WTC11 (cell line): ENCODE measurements at regions not wholly inside any gene's neighbourhood (a gene's known extent, or its start where the extent isn't known, plus 50 kb on each side); places are given as distances from the start of the nearest gene placed in this dataset.

Experiments used
- ATAC-seq: fragments of 200-7000 bp; cut with Tn5 transposase; 2 replicates; pipeline ENCODE4 v1.10.0; 2021; ENCODE audit warnings: mild to moderate bottlenecking, moderate library complexity
- CTCF ChIA-PET: fragments of 300-600 bp; sonication (Branson Sonifier 250); formaldehyde crosslinking; loops from one replicate; lab custom pipeline; 2021; ENCODE audit warnings: antibody characterized with exemption; lab: Charles Lee
- POLR2A ChIA-PET: fragments of 350-600 bp; sonication (Branson Sonifier 250); formaldehyde crosslinking; loops from one replicate; lab custom pipeline; 2021; ENCODE audit warnings: antibody characterized with exemption; lab: Charles Lee
- DNase-seq: peaks from one replicate; pipeline ENCODE4 v3.0.0; 2021; ENCODE audit warnings: low spot score
- H3K27ac Mint-ChIP-seq: 2 replicates; pipeline ENCODE4 v1.8.0; 2021; ENCODE audit warnings: mixed read lengths
- H3K27me3 Mint-ChIP-seq: 2 replicates; pipeline ENCODE4 v1.8.0; 2021; ENCODE audit warnings: low read depth, mild to moderate bottlenecking, moderate library complexity, mixed read lengths
- H3K36me3 Mint-ChIP-seq: 2 replicates; pipeline ENCODE4 v1.8.0; 2021; ENCODE audit warnings: mixed read lengths
- H3K4me1 Mint-ChIP-seq: 2 replicates; pipeline ENCODE4 v1.8.0; 2022; ENCODE audit warnings: mixed read lengths
- H3K4me3 Mint-ChIP-seq: 2 replicates; pipeline ENCODE4 v1.8.0; 2021; ENCODE audit warnings: mild to moderate bottlenecking, moderate library complexity, mixed read lengths
- H3K9me3 Mint-ChIP-seq: 2 replicates; pipeline ENCODE4 v1.8.0; 2021; ENCODE audit warnings: mixed read lengths
- ATF2 ChIP-seq: sonication (generic); formaldehyde crosslinking; IDR thresholded peaks from 2 replicates; pipeline ENCODE4 v1.8.1; 2022; ENCODE audit warnings: low read depth, missing genetic modification reagents, borderline replicate concordance
- ETV6 ChIP-seq: sonication (generic); formaldehyde crosslinking; IDR thresholded peaks from 2 replicates; pipeline ENCODE4 v1.8.1; 2022; ENCODE audit warnings: mild to moderate bottlenecking, missing genetic modification reagents
- FOXP4 ChIP-seq: sonication (generic); formaldehyde crosslinking; IDR thresholded peaks from 2 replicates; pipeline ENCODE4 v1.8.0; 2022; ENCODE audit warnings: mild to moderate bottlenecking, missing genetic modification reagents
- GTF2I ChIP-seq: fragments of 250-450 bp; sonication (Bioruptor Pico); conservative IDR thresholded peaks from 2 replicates; pipeline ENCODE4 v1.4.0; 2021; ENCODE audit warnings: mild to moderate bottlenecking
- HMGA2 ChIP-seq: fragments of 250-450 bp; sonication (Bioruptor Pico); IDR thresholded peaks from 2 replicates; pipeline ENCODE4 v1.4.0; 2021; ENCODE audit warnings: mild to moderate bottlenecking, moderate library complexity
- KAT7 ChIP-seq: sonication (generic); formaldehyde crosslinking; IDR thresholded peaks from 2 replicates; pipeline ENCODE4 v1.8.1; 2023; ENCODE audit warnings: missing genetic modification reagents, mild to moderate bottlenecking, borderline replicate concordance
- NFATC4 ChIP-seq: fragments of 250-450 bp; sonication (Bioruptor Pico); IDR thresholded peaks from 2 replicates; pipeline ENCODE4 v1.9.0; 2021; ENCODE audit warnings: mild to moderate bottlenecking
- NFYB ChIP-seq: sonication (generic); formaldehyde crosslinking; conservative IDR thresholded peaks from 2 replicates; pipeline ENCODE4 v1.8.0; 2022; ENCODE audit warnings: low read depth, missing genetic modification reagents
- TEAD1 ChIP-seq: sonication (generic); formaldehyde crosslinking; IDR thresholded peaks from 2 replicates; pipeline ENCODE4 v1.8.0; 2022; ENCODE audit warnings: mild to moderate bottlenecking, missing genetic modification reagents
- TP53 ChIP-seq: sonication (generic); formaldehyde crosslinking; IDR thresholded peaks from 2 replicates; pipeline ENCODE4 v1.8.1; 2023; ENCODE audit warnings: mild to moderate bottlenecking, missing genetic modification reagents
- ZBTB21 ChIP-seq: sonication (generic); formaldehyde crosslinking; IDR thresholded peaks from 2 replicates; pipeline ENCODE4 v1.8.1; 2023; ENCODE audit warnings: mild to moderate bottlenecking, missing genetic modification reagents, borderline replicate concordance
- ZNF396 ChIP-seq: fragments of 250-450 bp; sonication (Bioruptor Pico); IDR thresholded peaks from 2 replicates; pipeline ENCODE4 v1.8.0; 2021; ENCODE audit warnings: mild to moderate bottlenecking, moderate library complexity, borderline replicate concordance
- TF ChIP-seq, protein P1 (sequence below): sonication (generic); formaldehyde crosslinking; IDR thresholded peaks from 2 replicates; pipeline ENCODE4 v1.8.0; 2023; ENCODE audit warnings: missing genetic modification reagents, mild to moderate bottlenecking, borderline replicate concordance
- TF ChIP-seq, protein P2 (sequence below): fragments of 200-600 bp; IDR thresholded peaks from 2 replicates; pipeline ENCODE4 v1.8.0; 2022; ENCODE audit warnings: antibody characterized with exemption
- TF ChIP-seq, protein P3 (sequence below): sonication (generic); formaldehyde crosslinking; IDR thresholded peaks from 2 replicates; pipeline ENCODE4 v1.8.1; 2022; ENCODE audit warnings: missing genetic modification reagents, borderline replicate concordance
- TF ChIP-seq, protein P4 (sequence below): sonication (generic); formaldehyde crosslinking; IDR thresholded peaks from 2 replicates; pipeline ENCODE4 v1.8.1; 2023; ENCODE audit warnings: mild to moderate bottlenecking, missing genetic modification reagents
- TF ChIP-seq, protein P5 (sequence below): sonication (generic); formaldehyde crosslinking; IDR thresholded peaks from 2 replicates; pipeline ENCODE4 v1.8.0; 2022; ENCODE audit warnings: mild to moderate bottlenecking, missing genetic modification reagents

DNA sequence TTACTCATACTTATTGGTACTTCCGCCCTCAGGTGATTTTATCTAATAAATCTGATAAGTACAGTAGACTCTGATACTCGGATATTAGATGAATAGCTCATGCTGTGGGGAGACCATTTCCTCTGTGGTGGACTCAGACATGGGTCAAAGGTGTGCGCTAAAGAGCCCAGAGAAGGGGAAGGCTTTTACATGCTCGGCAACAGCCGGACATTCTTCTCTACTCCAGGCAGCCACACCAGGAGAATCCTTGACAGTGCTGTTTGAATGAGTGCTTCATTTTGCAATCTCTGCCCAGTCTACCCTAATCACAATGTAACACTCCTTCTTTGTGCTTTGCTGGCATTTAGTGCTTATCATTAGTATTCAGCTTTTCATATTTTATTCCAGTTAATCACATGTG is 322.2 kb upstream of the USP25 start (continued):
- TF ChIP-seq, protein P1, sequence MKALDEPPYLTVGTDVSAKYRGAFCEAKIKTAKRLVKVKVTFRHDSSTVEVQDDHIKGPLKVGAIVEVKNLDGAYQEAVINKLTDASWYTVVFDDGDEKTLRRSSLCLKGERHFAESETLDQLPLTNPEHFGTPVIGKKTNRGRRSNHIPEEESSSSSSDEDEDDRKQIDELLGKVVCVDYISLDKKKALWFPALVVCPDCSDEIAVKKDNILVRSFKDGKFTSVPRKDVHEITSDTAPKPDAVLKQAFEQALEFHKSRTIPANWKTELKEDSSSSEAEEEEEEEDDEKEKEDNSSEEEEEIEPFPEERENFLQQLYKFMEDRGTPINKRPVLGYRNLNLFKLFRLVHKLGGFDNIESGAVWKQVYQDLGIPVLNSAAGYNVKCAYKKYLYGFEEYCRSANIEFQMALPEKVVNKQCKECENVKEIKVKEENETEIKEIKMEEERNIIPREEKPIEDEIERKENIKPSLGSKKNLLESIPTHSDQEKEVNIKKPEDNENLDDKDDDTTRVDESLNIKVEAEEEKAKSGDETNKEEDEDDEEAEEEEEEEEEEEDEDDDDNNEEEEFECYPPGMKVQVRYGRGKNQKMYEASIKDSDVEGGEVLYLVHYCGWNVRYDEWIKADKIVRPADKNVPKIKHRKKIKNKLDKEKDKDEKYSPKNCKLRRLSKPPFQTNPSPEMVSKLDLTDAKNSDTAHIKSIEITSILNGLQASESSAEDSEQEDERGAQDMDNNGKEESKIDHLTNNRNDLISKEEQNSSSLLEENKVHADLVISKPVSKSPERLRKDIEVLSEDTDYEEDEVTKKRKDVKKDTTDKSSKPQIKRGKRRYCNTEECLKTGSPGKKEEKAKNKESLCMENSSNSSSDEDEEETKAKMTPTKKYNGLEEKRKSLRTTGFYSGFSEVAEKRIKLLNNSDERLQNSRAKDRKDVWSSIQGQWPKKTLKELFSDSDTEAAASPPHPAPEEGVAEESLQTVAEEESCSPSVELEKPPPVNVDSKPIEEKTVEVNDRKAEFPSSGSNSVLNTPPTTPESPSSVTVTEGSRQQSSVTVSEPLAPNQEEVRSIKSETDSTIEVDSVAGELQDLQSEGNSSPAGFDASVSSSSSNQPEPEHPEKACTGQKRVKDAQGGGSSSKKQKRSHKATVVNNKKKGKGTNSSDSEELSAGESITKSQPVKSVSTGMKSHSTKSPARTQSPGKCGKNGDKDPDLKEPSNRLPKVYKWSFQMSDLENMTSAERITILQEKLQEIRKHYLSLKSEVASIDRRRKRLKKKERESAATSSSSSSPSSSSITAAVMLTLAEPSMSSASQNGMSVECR (CRISPR knock-in tag), result no peak
- TF ChIP-seq GTF2I (CRISPR knock-in tag) (no peak), HMGA2 (CRISPR knock-in tag) (no peak), KAT7 (CRISPR knock-in tag) (no peak), NFATC4 (CRISPR knock-in tag) (no peak), ATF2 (no peak), ETV6 (no peak), NFYB (CRISPR knock-in tag) (no peak), FOXP4 (CRISPR knock-in tag) (no peak), TP53 (CRISPR knock-in tag) (no peak)

GRCh38 chr21:15408089-15408488 is 321.7 kb upstream of the USP25 start:
- TF ChIP-seq ZBTB21 (CRISPR knock-in tag), result no peak
- TF ChIP-seq, protein P2, sequence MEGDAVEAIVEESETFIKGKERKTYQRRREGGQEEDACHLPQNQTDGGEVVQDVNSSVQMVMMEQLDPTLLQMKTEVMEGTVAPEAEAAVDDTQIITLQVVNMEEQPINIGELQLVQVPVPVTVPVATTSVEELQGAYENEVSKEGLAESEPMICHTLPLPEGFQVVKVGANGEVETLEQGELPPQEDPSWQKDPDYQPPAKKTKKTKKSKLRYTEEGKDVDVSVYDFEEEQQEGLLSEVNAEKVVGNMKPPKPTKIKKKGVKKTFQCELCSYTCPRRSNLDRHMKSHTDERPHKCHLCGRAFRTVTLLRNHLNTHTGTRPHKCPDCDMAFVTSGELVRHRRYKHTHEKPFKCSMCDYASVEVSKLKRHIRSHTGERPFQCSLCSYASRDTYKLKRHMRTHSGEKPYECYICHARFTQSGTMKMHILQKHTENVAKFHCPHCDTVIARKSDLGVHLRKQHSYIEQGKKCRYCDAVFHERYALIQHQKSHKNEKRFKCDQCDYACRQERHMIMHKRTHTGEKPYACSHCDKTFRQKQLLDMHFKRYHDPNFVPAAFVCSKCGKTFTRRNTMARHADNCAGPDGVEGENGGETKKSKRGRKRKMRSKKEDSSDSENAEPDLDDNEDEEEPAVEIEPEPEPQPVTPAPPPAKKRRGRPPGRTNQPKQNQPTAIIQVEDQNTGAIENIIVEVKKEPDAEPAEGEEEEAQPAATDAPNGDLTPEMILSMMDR, result no peak
- TF ChIP-seq, protein P3, sequence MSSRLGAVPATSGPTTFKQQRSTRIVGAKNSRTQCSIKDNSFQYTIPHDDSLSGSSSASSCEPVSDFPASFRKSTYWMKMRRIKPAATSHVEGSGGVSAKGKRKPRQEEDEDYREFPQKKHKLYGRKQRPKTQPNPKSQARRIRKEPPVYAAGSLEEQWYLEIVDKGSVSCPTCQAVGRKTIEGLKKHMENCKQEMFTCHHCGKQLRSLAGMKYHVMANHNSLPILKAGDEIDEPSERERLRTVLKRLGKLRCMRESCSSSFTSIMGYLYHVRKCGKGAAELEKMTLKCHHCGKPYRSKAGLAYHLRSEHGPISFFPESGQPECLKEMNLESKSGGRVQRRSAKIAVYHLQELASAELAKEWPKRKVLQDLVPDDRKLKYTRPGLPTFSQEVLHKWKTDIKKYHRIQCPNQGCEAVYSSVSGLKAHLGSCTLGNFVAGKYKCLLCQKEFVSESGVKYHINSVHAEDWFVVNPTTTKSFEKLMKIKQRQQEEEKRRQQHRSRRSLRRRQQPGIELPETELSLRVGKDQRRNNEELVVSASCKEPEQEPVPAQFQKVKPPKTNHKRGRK (CRISPR knock-in tag), result no peak
- TF ChIP-seq, protein P4, sequence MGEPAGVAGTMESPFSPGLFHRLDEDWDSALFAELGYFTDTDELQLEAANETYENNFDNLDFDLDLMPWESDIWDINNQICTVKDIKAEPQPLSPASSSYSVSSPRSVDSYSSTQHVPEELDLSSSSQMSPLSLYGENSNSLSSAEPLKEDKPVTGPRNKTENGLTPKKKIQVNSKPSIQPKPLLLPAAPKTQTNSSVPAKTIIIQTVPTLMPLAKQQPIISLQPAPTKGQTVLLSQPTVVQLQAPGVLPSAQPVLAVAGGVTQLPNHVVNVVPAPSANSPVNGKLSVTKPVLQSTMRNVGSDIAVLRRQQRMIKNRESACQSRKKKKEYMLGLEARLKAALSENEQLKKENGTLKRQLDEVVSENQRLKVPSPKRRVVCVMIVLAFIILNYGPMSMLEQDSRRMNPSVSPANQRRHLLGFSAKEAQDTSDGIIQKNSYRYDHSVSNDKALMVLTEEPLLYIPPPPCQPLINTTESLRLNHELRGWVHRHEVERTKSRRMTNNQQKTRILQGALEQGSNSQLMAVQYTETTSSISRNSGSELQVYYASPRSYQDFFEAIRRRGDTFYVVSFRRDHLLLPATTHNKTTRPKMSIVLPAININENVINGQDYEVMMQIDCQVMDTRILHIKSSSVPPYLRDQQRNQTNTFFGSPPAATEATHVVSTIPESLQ (CRISPR knock-in tag), result no peak
- TF ChIP-seq, protein P5, sequence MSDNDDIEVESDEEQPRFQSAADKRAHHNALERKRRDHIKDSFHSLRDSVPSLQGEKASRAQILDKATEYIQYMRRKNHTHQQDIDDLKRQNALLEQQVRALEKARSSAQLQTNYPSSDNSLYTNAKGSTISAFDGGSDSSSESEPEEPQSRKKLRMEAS (CRISPR knock-in tag), result no peak
- no peak for TF ChIP-seq ZNF396 (CRISPR knock-in tag)
- no peak for TF ChIP-seq TEAD1 (CRISPR knock-in tag)
- ChIA-PET CTCF (no interaction called here), POLR2A (no interaction called here)
- H3K27me3 Mint-ChIP-seq, result peaks cover under 1% of the 10 kb centered on the region; the same call in 1 of the 2 replicates
- peaks cover 7% of the 10 kb centered on the region for H3K4me1 Mint-ChIP-seq
- H3K9me3 Mint-ChIP-seq, result peaks cover 24% of the 10 kb centered on the region
- ATAC-seq, result no peak
- H3K36me3 Mint-ChIP-seq, result peaks cover 7% of the 10 kb centered on the region; the same call in 1 of the 2 replicates
- no peak for DNase-seq
- no peak overlapping the region for H3K27ac Mint-ChIP-seq
- H3K4me3 Mint-ChIP-seq, result no peak overlapping the region
